ENCODE measurements at regions not wholly inside any gene's neighbourhood (a gene's known extent, or its start where the extent isn't known, plus 50 kb on each side); places are given as distances from the start of the nearest gene placed in this dataset.

DNA sequence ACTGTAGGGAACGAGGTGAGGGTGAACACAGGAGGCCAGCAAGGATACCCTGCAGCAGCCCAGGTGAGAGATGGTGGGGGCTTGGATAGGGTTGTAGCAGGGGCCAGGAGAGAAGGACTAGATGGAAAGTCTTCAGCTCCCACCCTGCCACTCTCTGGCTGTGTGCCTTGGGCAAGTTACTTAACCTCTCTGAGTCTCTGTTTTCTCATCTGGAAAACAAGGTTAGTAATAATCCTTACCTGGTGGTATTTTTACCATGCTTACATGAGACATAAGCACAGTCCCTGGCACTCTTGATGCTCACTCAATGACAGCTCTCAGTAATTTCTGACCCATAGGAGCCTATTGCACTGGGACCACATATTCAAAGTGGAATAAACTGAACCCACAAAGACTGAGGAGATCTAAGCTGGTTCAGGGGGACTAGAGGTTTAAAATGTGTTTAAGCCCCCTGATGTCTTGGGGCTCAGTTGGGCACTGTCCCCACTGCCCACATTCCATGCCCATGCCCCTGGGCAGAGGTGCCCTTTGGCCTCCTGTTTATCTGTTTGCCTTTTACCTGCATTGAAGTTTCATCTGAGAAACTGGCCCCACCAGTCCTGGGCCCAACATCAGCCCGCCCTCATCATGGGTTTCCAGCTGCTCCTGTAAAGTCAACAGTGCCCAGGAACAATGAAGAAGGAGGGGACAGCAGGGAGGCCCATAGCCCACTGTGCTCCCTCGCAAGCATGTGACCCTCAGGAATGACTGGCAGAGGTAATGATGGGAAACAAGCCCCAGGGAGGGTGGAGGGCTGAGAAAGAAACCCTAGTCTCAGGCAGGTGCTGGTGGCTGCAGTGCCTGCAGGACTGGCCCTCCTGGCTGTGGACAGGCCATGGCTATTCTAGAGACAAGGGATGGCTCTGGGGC, 104.0 kb downstream of the VEGFA start:
- POLR2A ChIA-PET: no interaction called here
- Histone ChIP-seq H3K9me1 (replicated peaks; ENCODE audit: control insufficient read depth, extremely low read depth, insufficient read depth, low read length) (no peaks in the 10 kb centered on the region), H3K9me3 (replicated peaks; ENCODE audit: control insufficient read depth, insufficient read depth, low read length) (no peaks in the 10 kb centered on the region), H2AFZ (ENCODE audit: low read depth, low read length) (no peak overlapping the region), H3K4me3 (replicated peaks in 1 of 3; ENCODE audit: insufficient read depth in 1 of 3, low read depth in 1 of 3, low read length in 3 of 3) (no peak overlapping the region), H3K27ac (ENCODE audit: insufficient read depth, low read depth, low read length) (no peak overlapping the region), H3K79me2 (ENCODE audit: control insufficient read depth, insufficient read depth, low read length) (no peaks in the 10 kb centered on the region), H4K20me1 (replicated peaks; ENCODE audit: control insufficient read depth, extremely low read depth, insufficient read depth, low read length) (no peaks in the 10 kb centered on the region), H3K27me3 (ENCODE audit: control insufficient read depth in 2 of 2, insufficient read depth in 2 of 2, low read length in 2 of 2) (peaks cover 2 to 15% of the 10 kb centered on the region in 2 experiments), H3K4me1 (ENCODE audit: control insufficient read depth, extremely low read depth, insufficient read depth, low read length) (no peaks in the 10 kb centered on the region), H3K36me3 (ENCODE audit: control insufficient read depth in 2 of 2, extremely low read depth in 1 of 2, insufficient read depth in 2 of 2, low read length in 2 of 2) (no peaks in the 10 kb centered on the region), H3K9ac (replicated peaks; ENCODE audit: extremely low read depth, insufficient read depth, low read length) (no peak overlapping the region), H3K4me2 (ENCODE audit: insufficient read depth, low read length) (no peak overlapping the region)
- intact Hi-C loops (cut with micrococcal nuclease): no loop called here
- FAIRE-seq (no peak), DNase-seq (ENCODE audit: low read depth, low spot score) (no peak)
- CTCF ChIA-PET: interaction anchor here (0.6 kb wide), 1 partner anchor 128 kb away, joined by 3 read pairs; no protein-coding TSS in a partner anchor
- no TSS peak for BruUV-seq (replicated peaks)
- dilution Hi-C loops (cut with MboI; ENCODE audit: extremely low pct_ligation_motif_present, low sequenced_read_pairs): no loop called here
- TF ChIP-seq POLR2AphosphoS5 (IDR thresholded peaks at IDR 0.05; ENCODE audit: insufficient read depth, low read depth, low read length): no peak
- no peak for TF ChIP-seq EZH2 (IDR thresholded peaks at IDR 0.05; ENCODE audit: borderline replicate concordance, low read depth, low read length, severe bottlenecking)
- TF ChIP-seq, protein P1, sequence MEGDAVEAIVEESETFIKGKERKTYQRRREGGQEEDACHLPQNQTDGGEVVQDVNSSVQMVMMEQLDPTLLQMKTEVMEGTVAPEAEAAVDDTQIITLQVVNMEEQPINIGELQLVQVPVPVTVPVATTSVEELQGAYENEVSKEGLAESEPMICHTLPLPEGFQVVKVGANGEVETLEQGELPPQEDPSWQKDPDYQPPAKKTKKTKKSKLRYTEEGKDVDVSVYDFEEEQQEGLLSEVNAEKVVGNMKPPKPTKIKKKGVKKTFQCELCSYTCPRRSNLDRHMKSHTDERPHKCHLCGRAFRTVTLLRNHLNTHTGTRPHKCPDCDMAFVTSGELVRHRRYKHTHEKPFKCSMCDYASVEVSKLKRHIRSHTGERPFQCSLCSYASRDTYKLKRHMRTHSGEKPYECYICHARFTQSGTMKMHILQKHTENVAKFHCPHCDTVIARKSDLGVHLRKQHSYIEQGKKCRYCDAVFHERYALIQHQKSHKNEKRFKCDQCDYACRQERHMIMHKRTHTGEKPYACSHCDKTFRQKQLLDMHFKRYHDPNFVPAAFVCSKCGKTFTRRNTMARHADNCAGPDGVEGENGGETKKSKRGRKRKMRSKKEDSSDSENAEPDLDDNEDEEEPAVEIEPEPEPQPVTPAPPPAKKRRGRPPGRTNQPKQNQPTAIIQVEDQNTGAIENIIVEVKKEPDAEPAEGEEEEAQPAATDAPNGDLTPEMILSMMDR (IDR thresholded peaks at IDR 0.05; ENCODE audit: extremely low read depth in 1 of 2, insufficient read depth in 1 of 2, low read depth in 1 of 2, low read length in 2 of 2): no peak
- no peak for TF ChIP-seq GATA2 (IDR thresholded peaks at IDR 0.05; ENCODE audit: insufficient read depth, insufficient read length, low read depth, low read length)
- no peak for TF ChIP-seq MYC (IDR thresholded peaks at IDR 0.05; ENCODE audit: low read depth, low read length)
- no peak for TF ChIP-seq MAX (IDR thresholded peaks at IDR 0.05; ENCODE audit: insufficient read depth, insufficient read length)
- no peak for TF ChIP-seq JUN (IDR thresholded peaks at IDR 0.05; ENCODE audit: borderline replicate concordance, insufficient read depth, insufficient read length, low read depth)
- TF ChIP-seq FOS (IDR thresholded peaks at IDR 0.05; ENCODE audit: borderline replicate concordance, insufficient read depth, low read length): no peak
- no peak for TF ChIP-seq POLR2A (IDR thresholded peaks at IDR 0.05; ENCODE audit: low read depth, low read length)

Measured in endothelial cell of umbilical vein (primary cell).